GOT3 (cell line): ENCODE measurements at regions not wholly inside any gene's neighbourhood (a gene's known extent, or its start where the extent isn't known, plus 50 kb on each side); places are given as distances from the start of the nearest gene placed in this dataset.

Experiments used
- DNase-seq: peaks from one replicate; lab custom pipeline; 2025; ENCODE audit warnings: mixed read lengths; lab: John Stamatoyannopoulos, UW

GRCh38 chr2:235170016-235170415 is 218.2 kb downstream of the SH3BP4 start:
- no peak for DNase-seq

- DNase-seq, result peak; percentile 56
Measured at GRCh38 chr2:235170536-235171521, 219.0 kb downstream of the SH3BP4 start.

- DNase-seq, result no peak
Measured at GRCh38 chr2:235171550-235172031, 219.8 kb downstream of the SH3BP4 start.

GRCh38 chr2:235180642-235181041 is 228.8 kb downstream of the SH3BP4 start:
- no peak for DNase-seq

- DNase-seq, result no peak
Measured at GRCh38 chr2:235183786-235184185, 232.0 kb downstream of the SH3BP4 start.

- DNase-seq, result no peak
Measured at GRCh38 chr2:235187806-235188205, 236.0 kb downstream of the SH3BP4 start.

- DNase-seq, result no peak
Measured at GRCh38 chr2:235191486-235191885, 239.7 kb downstream of the SH3BP4 start.

- no peak for DNase-seq
Measured at GRCh38 chr2:235191978-235192377, 240.2 kb downstream of the SH3BP4 start.

GRCh38 chr2:235194351-235194750 is 242.5 kb downstream of the SH3BP4 start:
- no peak for DNase-seq

- DNase-seq, result no peak
Measured at GRCh38 chr2:235194836-235195235, 243.0 kb downstream of the SH3BP4 start.

GRCh38 chr2:235195921-235196320 is 244.1 kb downstream of the SH3BP4 start:
- DNase-seq, result no peak

- no peak for DNase-seq
Measured at GRCh38 chr2:235199128-235199527, 247.3 kb downstream of the SH3BP4 start.

GRCh38 chr2:235200216-235200615 is 248.4 kb downstream of the SH3BP4 start:
- no peak for DNase-seq

GRCh38 chr2:235201756-235202155 is 249.9 kb downstream of the SH3BP4 start:
- DNase-seq, result no peak

- no peak for DNase-seq
Measured at GRCh38 chr2:235204948-235205347, 253.1 kb downstream of the SH3BP4 start.

- DNase-seq, result no peak
Measured at GRCh38 chr2:235206399-235206798, 254.6 kb downstream of the SH3BP4 start.

- no peak for DNase-seq
Measured at GRCh38 chr2:235206980-235207579, 255.3 kb downstream of the SH3BP4 start.

GRCh38 chr2:235211056-235211455 is 259.2 kb downstream of the SH3BP4 start:
- DNase-seq, result no peak

GRCh38 chr2:235212501-235213158 is 260.8 kb downstream of the SH3BP4 start:
- no peak for DNase-seq

- DNase-seq, result no peak
Measured at GRCh38 chr2:235215248-235215647, 263.4 kb downstream of the SH3BP4 start.

GRCh38 chr2:235216901-235217300 is 265.1 kb downstream of the SH3BP4 start:
- DNase-seq, result no peak

GRCh38 chr2:235217846-235218245 is 266.0 kb downstream of the SH3BP4 start:
- DNase-seq, result no peak
